Prostate gland (tissue), 2 donors: ENCODE measurements at regions not wholly inside any gene's neighbourhood (a gene's known extent, or its start where the extent isn't known, plus 50 kb on each side); places are given as distances from the start of the nearest gene placed in this dataset.
A peak's percentile ranks its signal among the peaks of the same experiment; 100 is the strongest.

ENCODE experiments used
- POLR2AphosphoS5 ChIP-seq: sonication (generic); formaldehyde crosslinking; IDR thresholded peaks from one replicate; pipeline ENCODE4 v1.6.1; 2017; ENCODE audit warnings: antibody characterized with exemption
- TF ChIP-seq, protein P1 (sequence below), 4 experiments: fragments of 200-600 bp in 2 of 4; fragments of 450-650 bp in 2 of 4; sonication (generic) in 2 of 4; IDR thresholded peaks; 1 replicate in 3 of 4; 2 replicates in 1 of 4; pipeline ENCODE4 v1.5.1; 2016 to 2019; ENCODE audit warnings: antibody characterized with exemption in 4 of 4, mild to moderate bottlenecking in 2 of 4, moderate library complexity in 2 of 4

DNA sequence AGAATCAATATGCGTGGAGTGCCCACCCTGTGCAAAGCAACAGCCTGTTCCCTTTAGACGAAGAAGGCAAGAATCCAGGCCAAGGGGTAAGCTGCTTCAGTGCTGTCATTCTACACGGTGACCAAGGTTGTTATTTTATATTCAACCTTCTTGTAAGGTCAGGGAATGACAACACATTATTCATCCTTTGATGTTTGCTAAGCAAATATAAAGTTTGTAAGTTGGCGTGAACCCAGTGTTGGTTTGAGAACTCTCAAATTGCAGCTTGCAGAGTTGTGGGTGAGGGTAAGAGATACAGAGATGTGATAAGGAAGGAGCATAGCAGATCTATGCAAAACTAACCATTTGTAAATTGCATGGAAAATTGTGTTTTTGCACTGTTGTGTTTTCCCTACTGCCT, 436.7 kb downstream of the FGF9 start:
- peak; percentile 62 for TF ChIP-seq POLR2AphosphoS5
- TF ChIP-seq, protein P1, sequence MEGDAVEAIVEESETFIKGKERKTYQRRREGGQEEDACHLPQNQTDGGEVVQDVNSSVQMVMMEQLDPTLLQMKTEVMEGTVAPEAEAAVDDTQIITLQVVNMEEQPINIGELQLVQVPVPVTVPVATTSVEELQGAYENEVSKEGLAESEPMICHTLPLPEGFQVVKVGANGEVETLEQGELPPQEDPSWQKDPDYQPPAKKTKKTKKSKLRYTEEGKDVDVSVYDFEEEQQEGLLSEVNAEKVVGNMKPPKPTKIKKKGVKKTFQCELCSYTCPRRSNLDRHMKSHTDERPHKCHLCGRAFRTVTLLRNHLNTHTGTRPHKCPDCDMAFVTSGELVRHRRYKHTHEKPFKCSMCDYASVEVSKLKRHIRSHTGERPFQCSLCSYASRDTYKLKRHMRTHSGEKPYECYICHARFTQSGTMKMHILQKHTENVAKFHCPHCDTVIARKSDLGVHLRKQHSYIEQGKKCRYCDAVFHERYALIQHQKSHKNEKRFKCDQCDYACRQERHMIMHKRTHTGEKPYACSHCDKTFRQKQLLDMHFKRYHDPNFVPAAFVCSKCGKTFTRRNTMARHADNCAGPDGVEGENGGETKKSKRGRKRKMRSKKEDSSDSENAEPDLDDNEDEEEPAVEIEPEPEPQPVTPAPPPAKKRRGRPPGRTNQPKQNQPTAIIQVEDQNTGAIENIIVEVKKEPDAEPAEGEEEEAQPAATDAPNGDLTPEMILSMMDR (IDR thresholded peaks at IDR 0.05) = no peak
